H1 (cell line): ENCODE measurements at regions not wholly inside any gene's neighbourhood (a gene's known extent, or its start where the extent isn't known, plus 50 kb on each side); places are given as distances from the start of the nearest gene placed in this dataset.

Experiments
- CTCF ChIA-PET: fragments of 300-600 bp; sonication (Branson Sonifier 250); formaldehyde crosslinking; loops from one replicate; lab custom pipeline; 2021; ENCODE audit not compliant: partially characterized antibody; lab: Charles Lee
- POLR2A ChIA-PET: fragments of 300-600 bp; sonication (Branson Sonifier 250); formaldehyde crosslinking; loops from one replicate; lab custom pipeline; 2021; ENCODE audit warnings: inconsistent platforms; ENCODE audit not compliant: partially characterized antibody; lab: Charles Lee
- DNase-seq, 2 experiments: peaks; one replicate each; pipeline versions ENCODE4 v3.0.0 to v3.0.0-alpha.2; 2010 to 2022; ENCODE audit warnings: low spot score in 2 of 2, low read depth in 1 of 2, mixed read lengths in 1 of 2
- FAIRE-seq: peaks from 2 replicates; lab custom pipeline; 2011; peaks lifted over from hg19 to GRCh38; lab: Jason Lieb, UNC
- H2AFZ ChIP-seq: 2 replicates; pipeline ENCODE4 v1.8.1; 2012; ENCODE audit warnings: low read length, inconsistent platforms
- H2AK5ac ChIP-seq: 2 replicates; pipeline ENCODE4 v1.6.1; 2013; ENCODE audit warnings: low read depth, low read length
- H2BK120ac ChIP-seq: replicated peaks from 2 replicates; pipeline ENCODE3; 2013; ENCODE audit warnings: low read depth, low read length, inconsistent platforms
- H2BK12ac ChIP-seq: 2 replicates; pipeline ENCODE4 v1.6.1; 2013; ENCODE audit warnings: low read depth, low read length
- H2BK15ac ChIP-seq: 2 replicates; pipeline ENCODE4 v1.6.1; 2013; ENCODE audit warnings: low read length
- H2BK20ac ChIP-seq: 2 replicates; pipeline ENCODE4 v1.6.1; 2013; ENCODE audit warnings: low read length
- H2BK5ac ChIP-seq: 2 replicates; pipeline ENCODE4 v1.6.1; 2013; ENCODE audit warnings: low read depth, low read length
- H3K14ac ChIP-seq: 2 replicates; pipeline ENCODE4 v1.6.1; 2013; ENCODE audit warnings: inconsistent platforms; ENCODE audit not compliant: insufficient read length
- H3K18ac ChIP-seq: 2 replicates; pipeline ENCODE4 v1.6.1; 2013; ENCODE audit warnings: low read length; ENCODE audit errors: extremely low read depth
- H3K23ac ChIP-seq: 2 replicates; pipeline ENCODE4 v1.6.1; 2013; ENCODE audit warnings: inconsistent platforms; ENCODE audit not compliant: insufficient read length
- H3K23me2 ChIP-seq: 2 replicates; pipeline ENCODE4 v1.6.1; 2013; ENCODE audit warnings: low read depth, low read length
- H3K27ac ChIP-seq: 2 replicates; pipeline ENCODE4 v1.6.1; 2011; ENCODE audit warnings: low read depth, low read length, inconsistent platforms
- H3K27me3 ChIP-seq, 4 experiments: replicated peaks in 1 of 4; 1 replicate in 1 of 4; 2 replicates in 3 of 4; pipeline versions ENCODE4 v1.6.1 to v1.8.1; 2011 to 2013; ENCODE audit warnings: low read length in 3 of 4, mild to moderate bottlenecking in 3 of 4, inconsistent platforms in 2 of 4, mixed read lengths in 2 of 4, moderate library complexity in 1 of 4; ENCODE audit not compliant: control insufficient read depth in 3 of 4, insufficient read depth in 3 of 4; ENCODE audit errors: extremely low read depth in 1 of 4
- H3K36me3 ChIP-seq, 4 experiments: 2 replicates each; pipeline versions ENCODE4 v1.6.1 to v1.8.1; 2011 to 2013; ENCODE audit warnings: mild to moderate bottlenecking in 4 of 4, low read length in 3 of 4, moderate library complexity in 2 of 4, control low read depth in 1 of 4, inconsistent platforms in 1 of 4; ENCODE audit not compliant: insufficient read depth in 4 of 4, control insufficient read depth in 2 of 4
- H3K4ac ChIP-seq: replicated peaks from 2 replicates; pipeline ENCODE3; 2013; ENCODE audit warnings: low read length, low read depth, mixed read lengths, inconsistent platforms; ENCODE audit not compliant: insufficient read length
- H3K4me1 ChIP-seq, 4 experiments: replicated peaks in 1 of 4; 1 replicate in 1 of 4; 2 replicates in 3 of 4; pipeline versions ENCODE4 v1.6.1 to v1.8.1; 2011 to 2013; ENCODE audit warnings: low read length in 3 of 4, inconsistent platforms in 2 of 4, mixed read lengths in 1 of 4; ENCODE audit not compliant: insufficient read depth in 4 of 4, control insufficient read depth in 3 of 4
- H3K4me2 ChIP-seq, 2 experiments: 2 replicates each; pipeline versions ENCODE4 v1.6.1 to v1.8.1; 2011 to 2013; ENCODE audit warnings: low read depth in 2 of 2, low read length in 2 of 2, control low read depth in 1 of 2, inconsistent platforms in 1 of 2, mild to moderate bottlenecking in 1 of 2; ENCODE audit not compliant: insufficient read depth in 1 of 2
- H3K4me3 ChIP-seq, 4 experiments: fragments of 200-600, 300-600 bp in 1 of 4; sonication (generic), shearing (Covaris generic), sonication (Bioruptor Twin) in 1 of 4; 2 replicates each; pipeline versions ENCODE4 v1.5.1 to v1.8.1; 2011 to 2016; ENCODE audit warnings: low read length in 4 of 4, low read depth in 3 of 4, control low read depth in 2 of 4, inconsistent platforms in 2 of 4, mild to moderate bottlenecking in 2 of 4, mixed read lengths in 1 of 4, moderate library complexity in 1 of 4; ENCODE audit not compliant: insufficient read depth in 2 of 4; ENCODE audit errors: extremely low read depth in 1 of 4
- H3K56ac ChIP-seq: replicated peaks from 2 replicates; pipeline ENCODE3; 2013; ENCODE audit warnings: low read depth, mild to moderate bottlenecking, mixed read lengths, low read length, inconsistent platforms; ENCODE audit not compliant: insufficient read length
- H3K79me1 ChIP-seq: 2 replicates; pipeline ENCODE4 v1.6.1; 2013; ENCODE audit warnings: low read depth, low read length, control low read depth
- H3K79me2 ChIP-seq, 2 experiments: 2 replicates each; pipeline versions ENCODE4 v1.6.1 to v1.8.1; 2012 to 2013; ENCODE audit warnings: low read length in 2 of 2, mild to moderate bottlenecking in 2 of 2, inconsistent platforms in 1 of 2; ENCODE audit not compliant: insufficient read depth in 2 of 2, control insufficient read depth in 1 of 2
- H3K9ac ChIP-seq, 4 experiments: replicated peaks in 1 of 4; 1 replicate in 1 of 4; 2 replicates in 3 of 4; pipeline versions ENCODE4 v1.6.1 to v1.8.1; 2011 to 2013; ENCODE audit warnings: low read depth in 3 of 4, low read length in 3 of 4, control low read depth in 2 of 4, mild to moderate bottlenecking in 2 of 4, moderate library complexity in 2 of 4, inconsistent platforms in 1 of 4; ENCODE audit errors: extremely low read depth in 1 of 4
- H3K9me3 ChIP-seq, 2 experiments: 2 replicates each; pipeline versions ENCODE4 v1.6.1 to v1.8.1; 2012 to 2013; ENCODE audit warnings: mild to moderate bottlenecking in 2 of 2, moderate library complexity in 2 of 2, control low read depth in 1 of 2, inconsistent platforms in 1 of 2, low read depth in 1 of 2, low read length in 1 of 2, mixed read lengths in 1 of 2; ENCODE audit not compliant: insufficient read depth in 2 of 2
- H4K20me1 ChIP-seq, 2 experiments: replicated peaks in 1 of 2; 2 replicates each; pipeline versions ENCODE3 to v1.8.1; 2011 to 2013; ENCODE audit warnings: inconsistent platforms in 2 of 2, low read length in 2 of 2, mild to moderate bottlenecking in 1 of 2; ENCODE audit not compliant: insufficient read depth in 2 of 2, control insufficient read depth in 1 of 2
- H4K5ac ChIP-seq: 2 replicates; pipeline ENCODE4 v1.6.1; 2013; ENCODE audit warnings: low read length, low read depth, mixed read lengths, inconsistent platforms; ENCODE audit not compliant: insufficient read length
- H4K8ac ChIP-seq: 2 replicates; pipeline ENCODE4 v1.8.0; 2013; ENCODE audit warnings: mild to moderate bottlenecking, moderate library complexity, low read length, inconsistent platforms; ENCODE audit not compliant: insufficient read depth; ENCODE audit errors: extremely low read depth
- H4K91ac ChIP-seq: replicated peaks from 2 replicates; pipeline ENCODE3; 2013; ENCODE audit warnings: low read length, mixed read lengths, inconsistent platforms; ENCODE audit not compliant: insufficient read length
- MAX ChIP-seq: IDR thresholded peaks from 2 replicates; pipeline ENCODE4 v1.6.1; 2012; ENCODE audit warnings: inconsistent platforms
- SP1 ChIP-seq: IDR thresholded peaks from 2 replicates; pipeline ENCODE4 v1.6.1; 2011; ENCODE audit warnings: low read depth, low read length
- WGBS, 2 experiments: shearing (Covaris generic) in 1 of 2; methylation state at CpG; one replicate each; pipeline versions ENCODE4 v1.1.6 to v1.1.7; 2013 to 2015; ENCODE audit warnings: low lambda C conversion rate in 2 of 2, mixed read lengths in 2 of 2, inconsistent platforms in 1 of 2, low coverage in 1 of 2, missing lambda C conversion rate in 1 of 2; ENCODE audit not compliant: insufficient replicate concordance in 2 of 2, insufficient coverage in 1 of 2, insufficient read length in 1 of 2; ENCODE audit errors: extremely low coverage in 1 of 2, missing lambda C conversion rate in 1 of 2; 5-methylcytosine and 5-hydroxymethylcytosine counted together

GRCh38 chr10:6796231-6796630, 216.2 kb upstream of the PRKCQ start:
- Histone ChIP-seq H2AFZ (no peak overlapping the region), H3K23me2 (no peaks in the 10 kb centered on the region; the same call in 1 of the 2 replicates), H2AK5ac (peak overlapping the region; percentile 100; the same call in 1 of the 2 replicates), H2BK5ac (peak overlapping the region; percentile 99; the same call in 1 of the 2 replicates), H3K9me3 (no peaks in the 10 kb centered on the region), H4K8ac (no peak overlapping the region), H2BK12ac (peak overlapping the region; percentile 96; the same call in 1 of the 2 replicates), H3K27me3 (no peaks in the 10 kb centered on the region), H3K4me1 (peaks cover 9 to 22% (median 18%) of the 10 kb centered on the region in 4 experiments), H3K9ac (no peak overlapping the region), H3K4me2 (peak overlapping the region in 1 of 2 experiments; percentile 4; a peak in 1 of 4 replicates), H2BK20ac (peak overlapping the region; percentile 10; the same call in 1 of the 2 replicates), H3K4ac (peak overlapping the region; percentile 83), H3K14ac (no peak overlapping the region), H3K56ac (no peak overlapping the region), H3K79me1 (no peaks in the 10 kb centered on the region), H3K23ac (no peak overlapping the region), H3K27ac (0 out of 2 replicates have a peak overlapping the region, but pooled peaks have one; percentile 61), H4K91ac (peak overlapping the region; percentile 87), H2BK120ac (peak overlapping the region; percentile 98), H3K18ac (peak overlapping the region; percentile 97), H3K4me3 (no peak overlapping the region), H3K79me2 (no peaks in the 10 kb centered on the region), H4K5ac (no peak overlapping the region), H2BK15ac (no peak overlapping the region), H4K20me1 (no peaks in the 10 kb centered on the region), H3K36me3 (peaks cover 0 to 4% (median 0%) of the 10 kb centered on the region in 4 experiments; a peak in 1 of 8 replicates)
- ChIA-PET POLR2A (no interaction called here), CTCF (no interaction called here)
- 86% methylated on average over 3 of the region's 3 CpGs; no CpG with 5 or more reads in 1 of the 2 experiments for WGBS, 2 experiments
- no peak for FAIRE-seq
- no peak for DNase-seq
- TF ChIP-seq MAX (no peak), SP1 (0 out of 2 replicates have a peak, but pooled peaks have one; percentile 30)
